ENCODE measurements at regions not wholly inside any gene's neighbourhood (a gene's known extent, or its start where the extent isn't known, plus 50 kb on each side); places are given as distances from the start of the nearest gene placed in this dataset.

DNA sequence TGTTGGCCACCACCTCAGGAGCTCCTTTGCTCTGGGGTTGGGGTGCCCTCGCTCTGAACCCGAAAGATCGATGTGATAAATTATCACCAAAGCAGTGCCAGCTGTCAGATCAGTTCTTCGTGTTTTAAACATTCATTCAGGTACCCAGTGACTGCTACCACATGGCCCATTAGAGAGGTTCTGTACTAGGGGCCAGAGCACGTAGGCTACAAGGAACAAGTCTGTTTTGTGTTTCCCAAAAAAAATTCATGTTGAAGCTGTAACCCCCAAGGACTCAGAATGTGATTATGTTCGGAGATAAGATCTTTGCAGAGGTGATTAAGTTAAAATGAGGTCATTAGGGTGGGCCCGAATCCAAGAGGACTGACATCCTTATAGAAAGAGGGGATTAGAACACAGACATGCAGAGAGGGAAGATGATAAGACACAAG lies 526.9 kb downstream of the NPHP4 start:
- no peak for DNase-seq (ENCODE audit: low read depth)

GRCh38 chr1:5464366-5464765 lies 527.9 kb downstream of the NPHP4 start:
- DNase-seq (ENCODE audit: low read depth) = no peak

- no peak for DNase-seq (ENCODE audit: low read depth)
Measured at GRCh38 chr1:5460974-5461373, 531.3 kb downstream of the NPHP4 start.

GRCh38 chr1:5459839-5460610 lies 532.2 kb downstream of the NPHP4 start:
- DNase-seq (ENCODE audit: low read depth) = no peak

- DNase-seq (ENCODE audit: low read depth) = no peak
Measured at GRCh38 chr1:5458248-5458647, 534.0 kb downstream of the NPHP4 start.

GRCh38 chr1:5456090-5456811 lies 536.0 kb downstream of the NPHP4 start:
- DNase-seq (ENCODE audit: low read depth) = no peak

DNA sequence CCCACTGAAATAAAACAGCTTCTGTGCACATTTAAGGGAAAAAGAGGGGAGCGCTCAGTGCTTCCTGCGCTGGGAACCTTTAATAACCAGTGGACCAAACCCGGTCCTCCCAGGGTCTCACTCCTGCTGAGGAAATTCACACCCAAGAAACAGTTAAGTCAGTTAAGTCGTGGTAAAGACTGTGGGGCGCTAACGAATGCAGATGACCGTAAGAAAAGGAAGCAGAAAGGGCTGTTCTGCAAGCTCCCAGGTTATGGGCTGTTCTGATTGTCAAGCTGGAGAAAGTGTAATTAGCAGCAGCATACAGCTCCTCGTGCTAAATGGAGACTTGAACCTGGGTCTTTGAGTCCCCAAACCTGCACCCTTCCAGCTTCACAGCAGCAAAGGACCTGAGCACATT lies 536.6 kb downstream of the NPHP4 start:
- DNase-seq (ENCODE audit: low read depth) = no peak

GRCh38 chr1:5455056-5455455 lies 537.2 kb downstream of the NPHP4 start:
- DNase-seq (ENCODE audit: low read depth) = no peak

DNA sequence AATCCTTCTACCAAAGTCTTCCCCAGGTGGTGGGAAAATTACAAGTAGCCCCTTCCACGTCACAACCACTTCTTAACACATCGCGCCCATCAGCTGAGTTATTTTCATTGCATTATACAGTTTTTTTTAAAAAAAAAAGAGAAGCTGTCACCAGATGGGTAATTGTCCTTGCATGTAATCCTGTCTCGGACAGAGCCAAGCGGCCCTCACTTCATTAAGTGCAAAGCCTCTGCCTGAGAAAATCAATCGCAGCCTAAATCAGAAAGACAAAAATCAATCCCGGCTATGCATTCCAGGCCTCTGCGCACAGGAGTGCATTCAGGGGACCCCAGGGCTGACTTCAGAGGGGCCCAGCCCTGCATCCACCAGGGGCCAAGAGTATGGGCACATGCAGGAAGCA lies 538.9 kb downstream of the NPHP4 start:
- no peak for DNase-seq (ENCODE audit: low read depth)

GRCh38 chr1:5451671-5452070 lies 540.6 kb downstream of the NPHP4 start:
- DNase-seq (ENCODE audit: low read depth) = no peak

DNA sequence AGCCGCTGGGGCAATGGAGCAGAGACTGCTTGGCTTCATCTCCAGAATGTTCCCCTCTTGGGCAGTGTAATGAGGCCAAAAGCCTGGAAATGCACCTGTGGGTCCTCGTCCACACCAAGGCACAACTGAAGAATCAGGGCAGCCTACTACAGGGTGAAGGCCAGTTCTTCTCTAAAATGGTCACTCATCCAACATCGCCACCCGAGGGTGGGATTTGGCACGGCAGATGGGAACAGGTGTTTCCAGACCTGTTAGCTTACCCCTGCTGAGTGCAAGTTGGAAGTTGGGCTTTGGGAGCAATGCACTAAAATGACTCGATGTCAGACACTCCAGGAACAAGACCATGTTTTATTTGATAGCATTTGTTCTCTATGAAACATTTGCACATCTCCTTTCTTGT lies 543.7 kb downstream of the NPHP4 start:
- DNase-seq (ENCODE audit: low read depth) = no peak

- DNase-seq (ENCODE audit: low read depth) = no peak
Measured at GRCh38 chr1:5447503-5447960, 544.7 kb downstream of the NPHP4 start.

- no peak for DNase-seq (ENCODE audit: low read depth)
Measured at GRCh38 chr1:5444396-5444795, 547.8 kb downstream of the NPHP4 start.

- no peak for DNase-seq (ENCODE audit: low read depth)
Measured at GRCh38 chr1:5436808-5437207, 555.4 kb downstream of the NPHP4 start.

GRCh38 chr1:5435414-5435813 lies 556.8 kb downstream of the NPHP4 start:
- DNase-seq (ENCODE audit: low read depth) = no peak

GRCh38 chr1:5432436-5432835 lies 559.8 kb downstream of the NPHP4 start:
- DNase-seq (ENCODE audit: low read depth) = no peak

GRCh38 chr1:5430911-5431697 lies 561.1 kb downstream of the NPHP4 start:
- DNase-seq (ENCODE audit: low read depth) = no peak

GRCh38 chr1:5430136-5430535 lies 562.1 kb downstream of the NPHP4 start:
- DNase-seq (ENCODE audit: low read depth) = no peak

DNA sequence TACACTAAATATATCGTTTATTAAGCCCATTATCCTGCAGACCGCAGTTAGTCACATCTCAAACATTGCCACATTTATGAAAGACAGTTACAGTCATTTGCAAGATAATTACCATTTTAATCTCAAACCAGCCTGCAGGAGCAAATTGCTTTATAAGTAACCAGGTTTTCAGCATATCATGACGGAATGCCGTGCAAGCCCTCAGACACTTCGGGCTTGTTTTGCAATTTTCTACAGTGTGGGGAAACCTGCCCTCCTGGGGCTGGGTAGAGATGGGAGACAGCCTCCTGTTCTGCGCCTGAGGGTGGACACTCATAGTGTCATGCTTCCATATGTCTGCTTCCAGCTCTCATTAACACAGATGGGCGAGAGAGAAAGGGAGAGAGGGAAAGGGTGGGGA lies 563.9 kb downstream of the NPHP4 start:
- no peak for DNase-seq (ENCODE audit: low read depth)

DNA sequence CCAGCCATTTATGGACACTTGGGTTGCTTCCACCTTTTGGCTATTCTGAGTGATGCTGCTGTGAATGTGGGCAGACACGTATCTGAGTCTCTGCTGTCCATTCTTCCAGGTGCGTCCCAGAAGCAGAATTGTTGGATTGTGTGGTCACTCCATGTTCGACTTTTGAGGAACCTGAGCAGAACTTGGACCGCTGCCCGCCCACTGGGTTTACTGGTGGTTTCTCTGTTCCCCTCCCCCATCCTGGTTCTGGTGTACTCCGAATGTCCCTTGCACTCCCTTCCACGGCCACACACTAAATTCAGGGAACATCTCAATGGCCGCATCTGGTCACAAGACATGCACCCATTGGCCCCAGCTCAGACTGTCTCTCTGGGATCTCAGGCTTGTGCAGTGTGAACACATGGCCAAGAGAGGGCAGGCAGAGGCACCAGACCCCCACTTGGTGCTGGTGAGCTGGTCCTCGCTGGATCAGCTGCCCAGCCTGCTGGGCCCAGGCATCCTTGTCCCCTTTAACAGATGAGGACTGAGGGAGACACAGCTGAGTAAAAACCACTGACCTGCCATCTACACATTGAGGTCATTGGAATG lies 565.1 kb downstream of the NPHP4 start:
- DNase-seq (ENCODE audit: low read depth) = no peak

GRCh38 chr1:5424802-5425703 lies 567.2 kb downstream of the NPHP4 start:
- DNase-seq (ENCODE audit: low read depth) = no peak

All from amniotic epithelial cell (primary cell).